ENCODE measurements at regions not wholly inside any gene's neighbourhood (a gene's known extent, or its start where the extent isn't known, plus 50 kb on each side); places are given as distances from the start of the nearest gene placed in this dataset.

- H3K4me3 ChIP-seq (ENCODE audit: low read depth in 2 of 2, low read length in 1 of 2), result no peak overlapping the region
- no peaks in the 10 kb centered on the region for H3K9me2 ChIP-seq
- no peaks in the 10 kb centered on the region for H3K27me3 ChIP-seq (ENCODE audit: insufficient read depth)
- ChIA-PET CTCF (no interaction called here), POLR2A (interaction anchor here (0.6 kb wide), 1 partner anchor 16 kb away, joined by 3 read pairs; no protein-coding TSS in a partner anchor)
- no peak overlapping the region for H3K9ac ChIP-seq
- H2AFZ ChIP-seq (ENCODE audit: low read depth), result no peak overlapping the region
- H3F3A ChIP-seq (replicated peaks; ENCODE audit: insufficient read depth), result no peaks in the 10 kb centered on the region
- no peak overlapping the region for H3K4me2 ChIP-seq
- WGBS (ENCODE audit: low lambda C conversion rate), result 16% methylated on average over 4 of the region's 4 CpGs
- H3K79me2 ChIP-seq (ENCODE audit: insufficient read depth), result no peaks in the 10 kb centered on the region
- H3K4me1 ChIP-seq (ENCODE audit: control insufficient read depth in 1 of 2, insufficient read depth in 2 of 2, low read depth in 1 of 2, low read length in 1 of 2), result no peaks in the 10 kb centered on the region
- H3K27ac ChIP-seq (ENCODE audit: low read depth in 2 of 2, low read length in 1 of 2), result no peak overlapping the region
- DNase-seq, result no peak
- no peaks in the 10 kb centered on the region for H3K9me3 ChIP-seq
- no peaks in the 10 kb centered on the region for H3K36me3 ChIP-seq (replicated peaks in 1 of 2; ENCODE audit: control insufficient read depth in 1 of 2, insufficient read depth in 2 of 2, low read length in 1 of 2)
- H4K20me1 ChIP-seq (ENCODE audit: insufficient read depth), result no peaks in the 10 kb centered on the region
- TF ChIP-seq POLR2AphosphoS5 (IDR thresholded peaks at IDR 0.05; ENCODE audit: low read depth, low read length), result no peak
- TF ChIP-seq RAD21 (IDR thresholded peaks at IDR 0.05; ENCODE audit: low read length), result no peak
- TF ChIP-seq NRF1 (IDR thresholded peaks at IDR 0.05; ENCODE audit: low read depth, low read length), result no peak
- no peak for TF ChIP-seq FOXM1 (IDR thresholded peaks at IDR 0.05; ENCODE audit: low read depth)
- TF ChIP-seq, protein P1, sequence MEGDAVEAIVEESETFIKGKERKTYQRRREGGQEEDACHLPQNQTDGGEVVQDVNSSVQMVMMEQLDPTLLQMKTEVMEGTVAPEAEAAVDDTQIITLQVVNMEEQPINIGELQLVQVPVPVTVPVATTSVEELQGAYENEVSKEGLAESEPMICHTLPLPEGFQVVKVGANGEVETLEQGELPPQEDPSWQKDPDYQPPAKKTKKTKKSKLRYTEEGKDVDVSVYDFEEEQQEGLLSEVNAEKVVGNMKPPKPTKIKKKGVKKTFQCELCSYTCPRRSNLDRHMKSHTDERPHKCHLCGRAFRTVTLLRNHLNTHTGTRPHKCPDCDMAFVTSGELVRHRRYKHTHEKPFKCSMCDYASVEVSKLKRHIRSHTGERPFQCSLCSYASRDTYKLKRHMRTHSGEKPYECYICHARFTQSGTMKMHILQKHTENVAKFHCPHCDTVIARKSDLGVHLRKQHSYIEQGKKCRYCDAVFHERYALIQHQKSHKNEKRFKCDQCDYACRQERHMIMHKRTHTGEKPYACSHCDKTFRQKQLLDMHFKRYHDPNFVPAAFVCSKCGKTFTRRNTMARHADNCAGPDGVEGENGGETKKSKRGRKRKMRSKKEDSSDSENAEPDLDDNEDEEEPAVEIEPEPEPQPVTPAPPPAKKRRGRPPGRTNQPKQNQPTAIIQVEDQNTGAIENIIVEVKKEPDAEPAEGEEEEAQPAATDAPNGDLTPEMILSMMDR (IDR thresholded peaks at IDR 0.05), result no peak
- no peak for TF ChIP-seq USF2 (IDR thresholded peaks at IDR 0.05; ENCODE audit: borderline replicate concordance, low read depth, low read length)
- no peak for TF ChIP-seq IRF3 (IDR thresholded peaks at IDR 0.05; ENCODE audit: low read depth, low read length)
- no peak for TF ChIP-seq EP300 (IDR thresholded peaks at IDR 0.05; ENCODE audit: borderline replicate concordance in 1 of 2, low read depth in 1 of 2, low read length in 1 of 2)
- no peak for TF ChIP-seq GATA2 (CRISPR knock-in tag; IDR thresholded peaks at IDR 0.05)
- no peak for TF ChIP-seq FOXJ3 (CRISPR knock-in tag; IDR thresholded peaks at IDR 0.05)
- TF ChIP-seq YY1 (IDR thresholded peaks at IDR 0.05; ENCODE audit: low read depth), result no peak
- no peak for TF ChIP-seq RFX5 (IDR thresholded peaks at IDR 0.05; ENCODE audit: low read length)
- no peak for TF ChIP-seq NFIC (IDR thresholded peaks at IDR 0.05; ENCODE audit: borderline replicate concordance)
- TF ChIP-seq FOSL2 (IDR thresholded peaks at IDR 0.05; ENCODE audit: borderline replicate concordance, low read depth), result no peak
- no peak for TF ChIP-seq SMC3 (IDR thresholded peaks at IDR 0.05; ENCODE audit: low read depth, low read length)
- TF ChIP-seq RCOR1 (IDR thresholded peaks at IDR 0.05; ENCODE audit: low read length), result no peak
These were observed 422.0 kb upstream of the FRG2C start for GRCh38 chr3:75242012-75242735.
